HCT116 (cell line): ENCODE measurements at regions not wholly inside any gene's neighbourhood (a gene's known extent, or its start where the extent isn't known, plus 50 kb on each side); places are given as distances from the start of the nearest gene placed in this dataset.

Experiments
- ATAC-seq: fragments of 200-7000 bp; cut with Tn5 transposase; 2 replicates; pipeline ENCODE4 v1.9.1; 2020; ENCODE audit warnings: mild to moderate bottlenecking, moderate library complexity
- BruUV-seq: library from RNA; stranded (reverse); fragments of 400-500 nt; replicated peaks from 2 replicates; lab custom pipeline; 2021; lab: Mats Ljungman, UMichigan
- CTCF ChIA-PET: fragments of 300-600 bp; sonication (Branson Sonifier 250); formaldehyde crosslinking; loops from one replicate; lab custom pipeline; 2021; ENCODE audit warnings: antibody characterized with exemption; lab: Charles Lee
- POLR2A ChIA-PET: fragments of 300-600, 350-600 bp; sonication (Branson Sonifier 250); formaldehyde crosslinking; loops from one replicate; lab custom pipeline; 2021; ENCODE audit warnings: antibody characterized with exemption; lab: Charles Lee
- RAD21 ChIA-PET, 2 experiments: fragments of 300-600 bp; sonication (Branson Sonifier 250); formaldehyde crosslinking; loops; one replicate each; lab custom pipeline; 2023; ENCODE audit warnings: low total read pairs in 2 of 2; ENCODE audit not compliant: uncharacterized antibody in 2 of 2, unreplicated experiment in 2 of 2, low non-redundant PET in 1 of 2; lab: Charles Lee
- DNase-seq: peaks from one replicate; pipeline ENCODE4 v3.0.0-alpha.2; 2010; ENCODE audit warnings: low read depth, low spot score
- H2AFZ ChIP-seq: fragments of 200-600 bp; shearing (Covaris generic), sonication (generic); 2 replicates; pipeline ENCODE4 v1.6.1; 2017; ENCODE audit warnings: low read depth, mixed run types, mixed read lengths, antibody characterized with exemption, low read length; ENCODE audit not compliant: poor library complexity, severe bottlenecking
- H3K27ac ChIP-seq: 2 replicates; pipeline ENCODE4 v1.5.1; 2012; ENCODE audit warnings: low read depth, low read length
- H3K27me3 ChIP-seq: fragments of 200-600 bp; sonication (generic); 2 replicates; pipeline ENCODE4 v1.6.1; 2016; ENCODE audit warnings: mixed run types, low read length, mixed read lengths; ENCODE audit not compliant: insufficient read depth
- H3K36me3 ChIP-seq, 2 experiments: fragments of 200-500 bp in 1 of 2; fragments of 200-600 bp in 1 of 2; sonication (Bioruptor generic) in 1 of 2; sonication (generic) in 1 of 2; 2 replicates each; pipeline versions ENCODE4 v1.5.1 to v1.6.1; 2014 to 2016; ENCODE audit warnings: low read length in 2 of 2, inconsistent platforms in 1 of 2, mixed read lengths in 1 of 2, mixed run types in 1 of 2; ENCODE audit not compliant: insufficient read depth in 2 of 2, control insufficient read depth in 1 of 2
- H3K4me1 ChIP-seq, 2 experiments: fragments of 200-600 bp in 1 of 2; sonication (generic) in 1 of 2; 2 replicates each; pipeline versions ENCODE4 v1.5.1 to v1.6.1; 2012 to 2017; ENCODE audit warnings: low read length in 2 of 2, inconsistent platforms in 1 of 2, mild to moderate bottlenecking in 1 of 2, mixed read lengths in 1 of 2, mixed run types in 1 of 2, moderate library complexity in 1 of 2; ENCODE audit not compliant: insufficient read depth in 2 of 2, control insufficient read depth in 1 of 2
- H3K4me2 ChIP-seq: fragments of 200-600 bp; sonication (generic); 2 replicates; pipeline ENCODE4 v1.6.1; 2017; ENCODE audit warnings: mixed run types, low read length, mixed read lengths
- H3K4me3 ChIP-seq, 2 experiments: fragments of 200-600 bp in 1 of 2; sonication (generic) in 1 of 2; replicated peaks in 1 of 2; 2 replicates each; pipeline ENCODE4 v1.5.1; 2011 to 2016; ENCODE audit warnings: low read length in 2 of 2, control low read depth in 1 of 2, low read depth in 1 of 2, mild to moderate bottlenecking in 1 of 2, mixed read lengths in 1 of 2, mixed run types in 1 of 2
- H3K79me2 ChIP-seq: fragments of 200-600 bp; sonication (generic); 2 replicates; pipeline ENCODE4 v1.6.1; 2017; ENCODE audit warnings: mild to moderate bottlenecking, mixed run types, low read length, moderate library complexity, mixed read lengths; ENCODE audit not compliant: insufficient read depth
- H3K9ac ChIP-seq: fragments of 200-600 bp; sonication (generic); 2 replicates; pipeline ENCODE4 v1.6.1; 2016; ENCODE audit warnings: low read length, mixed read lengths
- H3K9me2 ChIP-seq: fragments of 200-600 bp; sonication (generic), shearing (Covaris generic); 2 replicates; pipeline ENCODE4 v1.6.1; 2017; ENCODE audit warnings: mixed run types, mild to moderate bottlenecking, moderate library complexity; ENCODE audit not compliant: insufficient read depth
- H3K9me3 ChIP-seq, 2 experiments: fragments of 200-500 bp in 1 of 2; fragments of 200-600 bp in 1 of 2; sonication (Bioruptor generic) in 1 of 2; sonication (generic) in 1 of 2; 2 replicates each; pipeline ENCODE4 v1.6.1; 2014 to 2017; ENCODE audit warnings: low read length in 2 of 2, mixed read lengths in 2 of 2, inconsistent platforms in 1 of 2, low read depth in 1 of 2, mild to moderate bottlenecking in 1 of 2, mixed run types in 1 of 2, moderate library complexity in 1 of 2; ENCODE audit not compliant: control insufficient read depth in 1 of 2, insufficient read depth in 1 of 2
- H4K20me1 ChIP-seq: fragments of 200-600 bp; sonication (generic), shearing (Covaris generic); 2 replicates; pipeline ENCODE4 v1.6.1; 2017; ENCODE audit warnings: mixed run types, mild to moderate bottlenecking, moderate library complexity; ENCODE audit not compliant: insufficient read depth
- CEBPB ChIP-seq: IDR thresholded peaks from 2 replicates; pipeline ENCODE4 v1.6.1; 2012; ENCODE audit warnings: low read depth
- EGR1 ChIP-seq: IDR thresholded peaks from 2 replicates; pipeline ENCODE4 v1.6.1; 2012; ENCODE audit warnings: low read depth
- EZH2 ChIP-seq: fragments of 200-600 bp; sonication (generic); IDR thresholded peaks from 2 replicates; pipeline ENCODE4 v1.6.1; 2017; ENCODE audit warnings: antibody characterized with exemption, mixed run types
- EZH2phosphoT487 ChIP-seq: fragments of 200-600 bp; IDR thresholded peaks from 2 replicates; pipeline ENCODE4 v1.6.1; 2018; ENCODE audit warnings: antibody characterized with exemption, borderline replicate concordance
- FOSL1 ChIP-seq: IDR thresholded peaks from 2 replicates; pipeline ENCODE4 v1.6.1; 2012; ENCODE audit warnings: low read depth
- JUND ChIP-seq: IDR thresholded peaks from 2 replicates; pipeline ENCODE4 v1.6.1; 2012
- POLR2AphosphoS5 ChIP-seq: IDR thresholded peaks from 2 replicates; pipeline ENCODE4 v1.6.1; 2011; ENCODE audit warnings: mild to moderate bottlenecking, low read depth, low read length, moderate library complexity
- SRF ChIP-seq: IDR thresholded peaks from 2 replicates; pipeline ENCODE4 v1.6.1; 2012; ENCODE audit warnings: low read depth
- TCF7L2 ChIP-seq: IDR thresholded peaks from 2 replicates; pipeline ENCODE4 v1.7.0; 2011; ENCODE audit warnings: borderline replicate concordance, inconsistent platforms; ENCODE audit not compliant: insufficient read depth, insufficient read length; ENCODE audit errors: extremely low read depth
- ZNF274 ChIP-seq: fragments of 200-500 bp; sonication (Bioruptor generic); IDR thresholded peaks from 2 replicates; pipeline ENCODE4 v1.6.1; 2014; ENCODE audit warnings: mild to moderate bottlenecking, low read depth, low read length, inconsistent platforms
- intact Hi-C: fragments of 100-400 bp; cut with micrococcal nuclease; formaldehyde crosslinking; loops from 2 replicates; pipeline ENCODE4 v1.10.0; 2022
- TF ChIP-seq, protein P1 (sequence below), 3 experiments: fragments of 200-600 bp in 1 of 3; sonication (generic) in 1 of 3; IDR thresholded peaks in 2 of 3; conservative IDR thresholded peaks in 1 of 3; 2 replicates each; pipeline ENCODE4 v1.5.1; 2012 to 2017; ENCODE audit warnings: low read depth in 2 of 3, low read length in 2 of 3, antibody characterized with exemption in 1 of 3, borderline replicate concordance in 1 of 3, control low read depth in 1 of 3, mild to moderate bottlenecking in 1 of 3, mixed read lengths in 1 of 3, mixed run types in 1 of 3, moderate library complexity in 1 of 3; ENCODE audit not compliant: insufficient read depth in 1 of 3
- TF ChIP-seq, protein P2 (sequence below): IDR thresholded peaks from 2 replicates; pipeline ENCODE4 v1.6.1; 2012; ENCODE audit warnings: low read depth
- TF ChIP-seq, protein P3 (sequence below): IDR thresholded peaks from 2 replicates; pipeline ENCODE4 v1.6.1; 2012

DNA sequence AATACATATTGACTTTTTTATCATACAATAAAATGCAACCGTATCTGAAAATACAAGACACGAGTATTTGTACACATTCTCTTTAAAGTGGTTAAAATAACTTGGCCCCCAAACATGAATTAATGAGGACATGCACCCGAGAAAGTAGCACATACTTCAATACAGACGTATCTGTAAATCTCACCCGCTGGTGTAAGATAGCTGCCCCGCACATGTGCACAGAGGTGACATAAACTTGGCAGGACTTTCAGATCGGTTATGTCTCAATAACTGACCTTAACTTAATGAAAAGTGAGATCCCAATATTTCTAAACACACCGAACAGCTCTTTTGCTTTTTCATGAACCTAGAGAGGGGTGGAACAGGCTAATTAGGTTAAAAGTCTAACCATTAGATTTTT, 91.5 kb upstream of the RPS6KA2 start:
- RAD21 ChIA-PET, result no interaction called here
- intact Hi-C loops, result no loop called here
- Histone ChIP-seq H3K4me3 (no peak overlapping the region), H3K27me3 (no peaks in the 10 kb centered on the region), H3K9me2 (no peaks in the 10 kb centered on the region), H3K27ac (no peak overlapping the region), H4K20me1 (no peaks in the 10 kb centered on the region), H3K4me1 (peaks cover 0 to 6% of the 10 kb centered on the region in 2 experiments; a peak in 1 of 4 replicates), H3K4me2 (no peak overlapping the region), H3K79me2 (no peaks in the 10 kb centered on the region), H3K9me3 (no peaks in the 10 kb centered on the region), H3K9ac (no peak overlapping the region), H2AFZ (no peak overlapping the region), H3K36me3 (no peaks in the 10 kb centered on the region)
- TF ChIP-seq, protein P1, sequence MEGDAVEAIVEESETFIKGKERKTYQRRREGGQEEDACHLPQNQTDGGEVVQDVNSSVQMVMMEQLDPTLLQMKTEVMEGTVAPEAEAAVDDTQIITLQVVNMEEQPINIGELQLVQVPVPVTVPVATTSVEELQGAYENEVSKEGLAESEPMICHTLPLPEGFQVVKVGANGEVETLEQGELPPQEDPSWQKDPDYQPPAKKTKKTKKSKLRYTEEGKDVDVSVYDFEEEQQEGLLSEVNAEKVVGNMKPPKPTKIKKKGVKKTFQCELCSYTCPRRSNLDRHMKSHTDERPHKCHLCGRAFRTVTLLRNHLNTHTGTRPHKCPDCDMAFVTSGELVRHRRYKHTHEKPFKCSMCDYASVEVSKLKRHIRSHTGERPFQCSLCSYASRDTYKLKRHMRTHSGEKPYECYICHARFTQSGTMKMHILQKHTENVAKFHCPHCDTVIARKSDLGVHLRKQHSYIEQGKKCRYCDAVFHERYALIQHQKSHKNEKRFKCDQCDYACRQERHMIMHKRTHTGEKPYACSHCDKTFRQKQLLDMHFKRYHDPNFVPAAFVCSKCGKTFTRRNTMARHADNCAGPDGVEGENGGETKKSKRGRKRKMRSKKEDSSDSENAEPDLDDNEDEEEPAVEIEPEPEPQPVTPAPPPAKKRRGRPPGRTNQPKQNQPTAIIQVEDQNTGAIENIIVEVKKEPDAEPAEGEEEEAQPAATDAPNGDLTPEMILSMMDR (IDR thresholded peaks at IDR 0.05 in 2 of 3, conservative IDR thresholded peaks at IDR 0.05 in 1 of 3; ENCODE audit: borderline replicate concordance in 1 of 3, insufficient read depth in 1 of 3, low read depth in 2 of 3, low read length in 2 of 3), result no peak
- no peak for TF ChIP-seq POLR2AphosphoS5
- TF ChIP-seq CEBPB, result no peak
- TF ChIP-seq EZH2, result no peak
- no peak for TF ChIP-seq EGR1
- TF ChIP-seq JUND, result no peak
- TF ChIP-seq SRF, result no peak
- no peak for TF ChIP-seq TCF7L2
- TF ChIP-seq, protein P2, sequence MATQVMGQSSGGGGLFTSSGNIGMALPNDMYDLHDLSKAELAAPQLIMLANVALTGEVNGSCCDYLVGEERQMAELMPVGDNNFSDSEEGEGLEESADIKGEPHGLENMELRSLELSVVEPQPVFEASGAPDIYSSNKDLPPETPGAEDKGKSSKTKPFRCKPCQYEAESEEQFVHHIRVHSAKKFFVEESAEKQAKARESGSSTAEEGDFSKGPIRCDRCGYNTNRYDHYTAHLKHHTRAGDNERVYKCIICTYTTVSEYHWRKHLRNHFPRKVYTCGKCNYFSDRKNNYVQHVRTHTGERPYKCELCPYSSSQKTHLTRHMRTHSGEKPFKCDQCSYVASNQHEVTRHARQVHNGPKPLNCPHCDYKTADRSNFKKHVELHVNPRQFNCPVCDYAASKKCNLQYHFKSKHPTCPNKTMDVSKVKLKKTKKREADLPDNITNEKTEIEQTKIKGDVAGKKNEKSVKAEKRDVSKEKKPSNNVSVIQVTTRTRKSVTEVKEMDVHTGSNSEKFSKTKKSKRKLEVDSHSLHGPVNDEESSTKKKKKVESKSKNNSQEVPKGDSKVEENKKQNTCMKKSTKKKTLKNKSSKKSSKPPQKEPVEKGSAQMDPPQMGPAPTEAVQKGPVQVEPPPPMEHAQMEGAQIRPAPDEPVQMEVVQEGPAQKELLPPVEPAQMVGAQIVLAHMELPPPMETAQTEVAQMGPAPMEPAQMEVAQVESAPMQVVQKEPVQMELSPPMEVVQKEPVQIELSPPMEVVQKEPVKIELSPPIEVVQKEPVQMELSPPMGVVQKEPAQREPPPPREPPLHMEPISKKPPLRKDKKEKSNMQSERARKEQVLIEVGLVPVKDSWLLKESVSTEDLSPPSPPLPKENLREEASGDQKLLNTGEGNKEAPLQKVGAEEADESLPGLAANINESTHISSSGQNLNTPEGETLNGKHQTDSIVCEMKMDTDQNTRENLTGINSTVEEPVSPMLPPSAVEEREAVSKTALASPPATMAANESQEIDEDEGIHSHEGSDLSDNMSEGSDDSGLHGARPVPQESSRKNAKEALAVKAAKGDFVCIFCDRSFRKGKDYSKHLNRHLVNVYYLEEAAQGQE, result no peak
- TF ChIP-seq, protein P3, sequence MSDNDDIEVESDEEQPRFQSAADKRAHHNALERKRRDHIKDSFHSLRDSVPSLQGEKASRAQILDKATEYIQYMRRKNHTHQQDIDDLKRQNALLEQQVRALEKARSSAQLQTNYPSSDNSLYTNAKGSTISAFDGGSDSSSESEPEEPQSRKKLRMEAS, result no peak
- TF ChIP-seq FOSL1, result no peak
- TF ChIP-seq ZNF274, result no peak
- TF ChIP-seq EZH2phosphoT487, result no peak
- DNase-seq, result no peak
- CTCF ChIA-PET, result no interaction called here
- POLR2A ChIA-PET, result no interaction called here
- no peak for ATAC-seq
- BruUV-seq, result no TSS peak
